Endodermal cell (in vitro differentiated cells): ENCODE measurements at regions not wholly inside any gene's neighbourhood (a gene's known extent, or its start where the extent isn't known, plus 50 kb on each side); places are given as distances from the start of the nearest gene placed in this dataset.

Experiments used
- DNase-seq: peaks from one replicate; pipeline ENCODE4 v3.0.0-alpha.2; 2017
- H3K27ac ChIP-seq: 2 replicates; pipeline ENCODE4 v1.5.1; 2013; ENCODE audit warnings: mild to moderate bottlenecking, low read depth, low read length, moderate library complexity
- H3K27me3 ChIP-seq: 2 replicates; pipeline ENCODE4 v1.6.1; 2013; ENCODE audit warnings: mild to moderate bottlenecking, low read length, moderate library complexity; ENCODE audit not compliant: insufficient read depth, control insufficient read depth, poor library complexity, severe bottlenecking
- H3K36me3 ChIP-seq: 2 replicates; pipeline ENCODE4 v1.7.0; 2013; ENCODE audit warnings: mild to moderate bottlenecking, low read length, moderate library complexity; ENCODE audit not compliant: control insufficient read depth, insufficient read depth
- H3K4me1 ChIP-seq: one replicate; pipeline ENCODE4 v1.7.0; 2013; ENCODE audit warnings: low read length; ENCODE audit not compliant: control insufficient read depth, insufficient read depth
- H3K4me3 ChIP-seq: 2 replicates; pipeline ENCODE4 v1.5.1; 2013; ENCODE audit warnings: mild to moderate bottlenecking, low read length, moderate library complexity
- H3K9ac ChIP-seq: 2 replicates; pipeline ENCODE4 v1.6.1; 2013; ENCODE audit warnings: mild to moderate bottlenecking, low read length, moderate library complexity; ENCODE audit not compliant: poor library complexity, severe bottlenecking; ENCODE audit errors: extremely low read depth
- H3K9me3 ChIP-seq: 2 replicates; pipeline ENCODE4 v1.6.1; 2013; ENCODE audit warnings: mild to moderate bottlenecking, low read length, moderate library complexity; ENCODE audit not compliant: control insufficient read depth
- H3K27ac Mint-ChIP-seq: 2 replicates; pipeline ENCODE4 v1.8.0; 2020; ENCODE audit warnings: mixed read lengths
- H3K27me3 Mint-ChIP-seq: 2 replicates; pipeline ENCODE4 v1.8.0; 2021; ENCODE audit warnings: mild to moderate bottlenecking, mixed read lengths; ENCODE audit not compliant: insufficient read depth
- H3K36me3 Mint-ChIP-seq: 2 replicates; pipeline ENCODE4 v1.8.0; 2020; ENCODE audit warnings: low read depth, mixed read lengths
- H3K4me1 Mint-ChIP-seq: 2 replicates; pipeline ENCODE4 v1.8.0; 2020; ENCODE audit warnings: mixed read lengths
- H3K4me3 Mint-ChIP-seq: 2 replicates; pipeline ENCODE4 v1.8.0; 2020; ENCODE audit warnings: mild to moderate bottlenecking, moderate library complexity, mixed read lengths
- H3K9me3 Mint-ChIP-seq: 2 replicates; pipeline ENCODE4 v1.8.0; 2020; ENCODE audit warnings: mild to moderate bottlenecking, mixed read lengths
- CTCF ChIP-seq: fragments of 200-600 bp; sonication (generic); conservative IDR thresholded peaks from 2 replicates; pipeline ENCODE4 v1.5.0; 2021; ENCODE audit warnings: antibody characterized with exemption, mild to moderate bottlenecking
- WGBS, 2 experiments: methylation state at CpG; one replicate each; pipeline versions ENCODE4 v1.1.5 to v1.1.7; 2013; ENCODE audit warnings: missing lambda C conversion rate in 2 of 2, mixed read lengths in 1 of 2; ENCODE audit not compliant: insufficient coverage in 1 of 2, insufficient read length in 1 of 2; 5-methylcytosine and 5-hydroxymethylcytosine counted together

- Mint-ChIP-seq H3K36me3 (no peaks in the 10 kb centered on the region), H3K27me3 (peaks cover 30% of the 10 kb centered on the region), H3K4me3 (no peak overlapping the region), H3K27ac (no peak overlapping the region), H3K4me1 (peaks cover 2% of the 10 kb centered on the region), H3K9me3 (no peaks in the 10 kb centered on the region)
- Histone ChIP-seq H3K27ac (no peak overlapping the region), H3K4me3 (no peak overlapping the region), H3K36me3 (no peaks in the 10 kb centered on the region), H3K9ac (no peak overlapping the region), H3K4me1 (no peaks in the 10 kb centered on the region), H3K9me3 (no peaks in the 10 kb centered on the region), H3K27me3 (peaks cover 49% of the 10 kb centered on the region)
- WGBS, 2 experiments: 89 to 91% methylated on average over 5 to 8 of the region's 8 CpGs
- DNase-seq: no peak
- no peak for TF ChIP-seq CTCF
Measured at GRCh38 chr9:107669422-107669821, 179.9 kb upstream of the KLF4 start.

- H3K36me3 ChIP-seq: no peaks in the 10 kb centered on the region
- H3K27ac Mint-ChIP-seq: no peak overlapping the region
- H3K27ac ChIP-seq: no peak overlapping the region
- H3K4me1 ChIP-seq: no peaks in the 10 kb centered on the region
- no peak overlapping the region for H3K9ac ChIP-seq
- no peak overlapping the region for H3K4me3 ChIP-seq
- 88 to 93% methylated on average over 15 to 16 of the region's 16 CpGs for WGBS, 2 experiments
- H3K9me3 Mint-ChIP-seq: no peaks in the 10 kb centered on the region
- peaks cover 29% of the 10 kb centered on the region for H3K27me3 Mint-ChIP-seq
- no peaks in the 10 kb centered on the region for H3K4me1 Mint-ChIP-seq
- no peaks in the 10 kb centered on the region for H3K36me3 Mint-ChIP-seq
- no peaks in the 10 kb centered on the region for H3K9me3 ChIP-seq
- peaks cover 60% of the 10 kb centered on the region for H3K27me3 ChIP-seq
- TF ChIP-seq CTCF: no peak
- H3K4me3 Mint-ChIP-seq: no peak overlapping the region
- DNase-seq: no peak
Measured at GRCh38 chr9:107667231-107668070, 177.9 kb upstream of the KLF4 start.

- Histone ChIP-seq H3K27ac (no peak overlapping the region), H3K9me3 (no peaks in the 10 kb centered on the region), H3K4me3 (no peak overlapping the region), H3K9ac (no peak overlapping the region), H3K36me3 (no peaks in the 10 kb centered on the region), H3K27me3 (peaks cover 83% of the 10 kb centered on the region), H3K4me1 (no peaks in the 10 kb centered on the region)
- TF ChIP-seq CTCF: no peak
- no peak for DNase-seq
- H3K4me1 Mint-ChIP-seq: no peaks in the 10 kb centered on the region
- no peak overlapping the region for H3K4me3 Mint-ChIP-seq
- no peak overlapping the region for H3K27ac Mint-ChIP-seq
- no peaks in the 10 kb centered on the region for H3K9me3 Mint-ChIP-seq
- H3K27me3 Mint-ChIP-seq: peaks cover 34% of the 10 kb centered on the region
- WGBS, 2 experiments: 93 to 100% methylated on average over 1 to 4 of the region's 4 CpGs
- no peaks in the 10 kb centered on the region for H3K36me3 Mint-ChIP-seq
Measured at GRCh38 chr9:107665057-107665456, 175.5 kb upstream of the KLF4 start.
